ENCODE measurements at regions not wholly inside any gene's neighbourhood (a gene's known extent, or its start where the extent isn't known, plus 50 kb on each side); places are given as distances from the start of the nearest gene placed in this dataset.
"Not testable (repeated sequence)": the region's sequence is repeated elsewhere in the genome, so short reads cannot be mapped to it uniquely, and the experiment has no call there.

GRCh38 chr5:91787718-91788117 is 404.6 kb upstream of the ARRDC3 start:
- no peaks in the 10 kb centered on the region for H3K27me3 Mint-ChIP-seq
- H3K27me3 ChIP-seq (ENCODE audit: control insufficient read depth, insufficient read depth, low read length), result no peaks in the 10 kb centered on the region
- ATAC-seq (ENCODE audit: low read depth in 2 of 2), result no peak

GRCh38 chr5:91777671-91778070 is 394.6 kb upstream of the ARRDC3 start:
- no peak overlapping the region for H3K4me3 Mint-ChIP-seq
- no peak overlapping the region for H3K4me3 ChIP-seq (ENCODE audit: low read depth, low read length)
- H3K27ac Mint-ChIP-seq, result no peak overlapping the region
- no peak overlapping the region for H3K27ac ChIP-seq (ENCODE audit: insufficient read depth, low read length, poor library complexity, severe bottlenecking)
- no peaks in the 10 kb centered on the region for H3K4me1 ChIP-seq (ENCODE audit: control insufficient read depth, insufficient read depth, low read length, poor library complexity, severe bottlenecking)
- H3K27me3 ChIP-seq (ENCODE audit: control insufficient read depth, insufficient read depth, low read length), result no peaks in the 10 kb centered on the region
- no peaks in the 10 kb centered on the region for H3K36me3 Mint-ChIP-seq
- H3K9me3 Mint-ChIP-seq, result peaks cover 0 to 7% (median 0%) of the 10 kb centered on the region in 7 donors
- H3K4me1 Mint-ChIP-seq, result no peaks in the 10 kb centered on the region
- DNase-seq (no peak), ATAC-seq (ENCODE audit: low read depth in 2 of 2) (no peak)
- H3K36me3 ChIP-seq (ENCODE audit: control insufficient read depth, insufficient read depth, low read length), result no peaks in the 10 kb centered on the region
- H3K9me3 ChIP-seq (ENCODE audit: control insufficient read depth in 2 of 2, low read length in 2 of 2), result no peaks in the 10 kb centered on the region
- H3K27me3 Mint-ChIP-seq, result no peaks in the 10 kb centered on the region

More at GRCh38 chr5:91787718-91788117, 404.6 kb upstream of the ARRDC3 start:
- no peaks in the 10 kb centered on the region for H3K9me3 ChIP-seq (ENCODE audit: control insufficient read depth in 2 of 2, low read length in 2 of 2)
- no peaks in the 10 kb centered on the region for H3K4me1 Mint-ChIP-seq
- H3K27ac ChIP-seq (ENCODE audit: insufficient read depth, low read length, poor library complexity, severe bottlenecking), result no peak overlapping the region
- no peak overlapping the region for H3K4me3 ChIP-seq (ENCODE audit: low read depth, low read length)
- no peaks in the 10 kb centered on the region for H3K36me3 Mint-ChIP-seq
- H3K36me3 ChIP-seq (ENCODE audit: control insufficient read depth, insufficient read depth, low read length), result no peaks in the 10 kb centered on the region
- no peak overlapping the region for H3K27ac Mint-ChIP-seq
- DNase-seq, result no peak
- H3K4me3 Mint-ChIP-seq, result no peak overlapping the region
- H3K9me3 Mint-ChIP-seq, result peaks cover 0 to 4% (median 0%) of the 10 kb centered on the region in 7 donors
- no peaks in the 10 kb centered on the region for H3K4me1 ChIP-seq (ENCODE audit: control insufficient read depth, insufficient read depth, low read length, poor library complexity, severe bottlenecking)

- Mint-ChIP-seq H3K27me3 (no peaks in the 10 kb centered on the region), H3K36me3 (no peaks in the 10 kb centered on the region), H3K4me3 (no peak overlapping the region), H3K9me3 (peaks cover 0 to 6% (median 0%) of the 10 kb centered on the region in 7 donors), H3K4me1 (no peaks in the 10 kb centered on the region), H3K27ac (no peak overlapping the region)
- Histone ChIP-seq H3K36me3 (ENCODE audit: control insufficient read depth, insufficient read depth, low read length) (no peaks in the 10 kb centered on the region), H3K27me3 (ENCODE audit: control insufficient read depth, insufficient read depth, low read length) (no peaks in the 10 kb centered on the region), H3K4me3 (ENCODE audit: low read depth, low read length) (no peak overlapping the region), H3K9me3 (ENCODE audit: control insufficient read depth in 2 of 2, low read length in 2 of 2) (no peaks in the 10 kb centered on the region), H3K27ac (ENCODE audit: insufficient read depth, low read length, poor library complexity, severe bottlenecking) (no peak overlapping the region), H3K4me1 (ENCODE audit: control insufficient read depth, insufficient read depth, low read length, poor library complexity, severe bottlenecking) (no peaks in the 10 kb centered on the region)
- no peak for DNase-seq
- ATAC-seq (ENCODE audit: low read depth in 2 of 2), result no peak
Observed at GRCh38 chr5:91776249-91776648, 393.1 kb upstream of the ARRDC3 start.

- Mint-ChIP-seq H3K27me3 (no peaks in the 10 kb centered on the region), H3K4me3 (no peak overlapping the region)
Observed at GRCh38 chr5:91770400-91770799, 387.3 kb upstream of the ARRDC3 start.

GRCh38 chr5:91757383-91757782 is 374.3 kb upstream of the ARRDC3 start:
- not testable (repeated sequence) for H3K27ac ChIP-seq (ENCODE audit: insufficient read depth, low read length, poor library complexity, severe bottlenecking); H3K27ac Mint-ChIP-seq; H3K36me3 ChIP-seq (ENCODE audit: control insufficient read depth, insufficient read depth, low read length); H3K4me1 ChIP-seq (ENCODE audit: control insufficient read depth, insufficient read depth, low read length, poor library complexity, severe bottlenecking); H3K4me1 Mint-ChIP-seq; H3K36me3 Mint-ChIP-seq; H3K4me3 Mint-ChIP-seq; H3K9me3 ChIP-seq (ENCODE audit: control insufficient read depth in 2 of 2, low read length in 2 of 2); H3K27me3 Mint-ChIP-seq; H3K4me3 ChIP-seq (ENCODE audit: low read depth, low read length); H3K9me3 Mint-ChIP-seq; ATAC-seq (ENCODE audit: low read depth in 2 of 2); DNase-seq; H3K27me3 ChIP-seq (ENCODE audit: control insufficient read depth, insufficient read depth, low read length)

More at GRCh38 chr5:91770400-91770799, 387.3 kb upstream of the ARRDC3 start:
- Histone ChIP-seq H3K4me3 (ENCODE audit: low read depth, low read length) (no peak overlapping the region), H3K27ac (ENCODE audit: insufficient read depth, low read length, poor library complexity, severe bottlenecking) (no peak overlapping the region), H3K27me3 (ENCODE audit: control insufficient read depth, insufficient read depth, low read length) (no peaks in the 10 kb centered on the region), H3K4me1 (ENCODE audit: control insufficient read depth, insufficient read depth, low read length, poor library complexity, severe bottlenecking) (no peaks in the 10 kb centered on the region), H3K9me3 (ENCODE audit: control insufficient read depth in 2 of 2, low read length in 2 of 2) (no peaks in the 10 kb centered on the region), H3K36me3 (ENCODE audit: control insufficient read depth, insufficient read depth, low read length) (no peaks in the 10 kb centered on the region)
- no peak for ATAC-seq (ENCODE audit: low read depth in 2 of 2)
- no peak for DNase-seq
- no peak overlapping the region for H3K27ac Mint-ChIP-seq
- H3K9me3 Mint-ChIP-seq, result peaks cover 0 to 4% (median 3%) of the 10 kb centered on the region in 7 donors
- H3K36me3 Mint-ChIP-seq, result no peaks in the 10 kb centered on the region
- no peaks in the 10 kb centered on the region for H3K4me1 Mint-ChIP-seq

GRCh38 chr5:91754990-91755389 is 371.9 kb upstream of the ARRDC3 start:
- no peak overlapping the region for H3K4me3 ChIP-seq (ENCODE audit: low read depth, low read length)
- H3K4me1 Mint-ChIP-seq, result no peaks in the 10 kb centered on the region
- H3K36me3 ChIP-seq (ENCODE audit: control insufficient read depth, insufficient read depth, low read length), result no peaks in the 10 kb centered on the region
- DNase-seq (no peak), ATAC-seq (ENCODE audit: low read depth in 2 of 2) (no peak)
- peaks cover 0 to 5% (median 3%) of the 10 kb centered on the region in 7 donors for H3K9me3 Mint-ChIP-seq
- no peaks in the 10 kb centered on the region for H3K9me3 ChIP-seq (ENCODE audit: control insufficient read depth in 2 of 2, low read length in 2 of 2)
- no peaks in the 10 kb centered on the region for H3K27me3 Mint-ChIP-seq
- H3K4me3 Mint-ChIP-seq, result no peak overlapping the region
- H3K27ac ChIP-seq (ENCODE audit: insufficient read depth, low read length, poor library complexity, severe bottlenecking), result no peak overlapping the region
- H3K4me1 ChIP-seq (ENCODE audit: control insufficient read depth, insufficient read depth, low read length, poor library complexity, severe bottlenecking), result no peaks in the 10 kb centered on the region
- H3K36me3 Mint-ChIP-seq, result no peaks in the 10 kb centered on the region
- no peak overlapping the region for H3K27ac Mint-ChIP-seq
- no peaks in the 10 kb centered on the region for H3K27me3 ChIP-seq (ENCODE audit: control insufficient read depth, insufficient read depth, low read length)

- H3K4me3 Mint-ChIP-seq; H3K9me3 Mint-ChIP-seq; H3K27me3 Mint-ChIP-seq; H3K4me1 Mint-ChIP-seq; H3K27ac ChIP-seq (ENCODE audit: insufficient read depth, low read length, poor library complexity, severe bottlenecking); H3K36me3 ChIP-seq (ENCODE audit: control insufficient read depth, insufficient read depth, low read length); H3K4me3 ChIP-seq (ENCODE audit: low read depth, low read length); H3K36me3 Mint-ChIP-seq; H3K27me3 ChIP-seq (ENCODE audit: control insufficient read depth, insufficient read depth, low read length); H3K4me1 ChIP-seq (ENCODE audit: control insufficient read depth, insufficient read depth, low read length, poor library complexity, severe bottlenecking); H3K9me3 ChIP-seq (ENCODE audit: control insufficient read depth in 2 of 2, low read length in 2 of 2); ATAC-seq (ENCODE audit: low read depth in 2 of 2); DNase-seq: not testable (repeated sequence)
- H3K27ac Mint-ChIP-seq, result peak overlapping the region in 1 of 3 donors; percentile 29
Observed at GRCh38 chr5:91744470-91744869, 361.4 kb upstream of the ARRDC3 start.

GRCh38 chr5:91742550-91742949 is 359.4 kb upstream of the ARRDC3 start:
- no peak overlapping the region for H3K27ac Mint-ChIP-seq
- no peaks in the 10 kb centered on the region for H3K27me3 Mint-ChIP-seq
- Histone ChIP-seq H3K4me3 (ENCODE audit: low read depth, low read length) (no peak overlapping the region), H3K27me3 (ENCODE audit: control insufficient read depth, insufficient read depth, low read length) (no peaks in the 10 kb centered on the region), H3K27ac (ENCODE audit: insufficient read depth, low read length, poor library complexity, severe bottlenecking) (no peak overlapping the region), H3K36me3 (ENCODE audit: control insufficient read depth, insufficient read depth, low read length) (no peaks in the 10 kb centered on the region), H3K4me1 (ENCODE audit: control insufficient read depth, insufficient read depth, low read length, poor library complexity, severe bottlenecking) (no peaks in the 10 kb centered on the region), H3K9me3 (ENCODE audit: control insufficient read depth in 2 of 2, low read length in 2 of 2) (no peaks in the 10 kb centered on the region)
- H3K4me1 Mint-ChIP-seq, result no peaks in the 10 kb centered on the region
- no peaks in the 10 kb centered on the region for H3K36me3 Mint-ChIP-seq
- no peak for DNase-seq
- ATAC-seq (ENCODE audit: low read depth in 2 of 2), result no peak
- H3K9me3 Mint-ChIP-seq, result peaks cover 0 to 6% (median 0%) of the 10 kb centered on the region in 7 donors
- no peak overlapping the region for H3K4me3 Mint-ChIP-seq

All from CD4-positive, CD25-positive, alpha-beta regulatory T cell (primary cell).